SK-N-SH (cell line): ENCODE measurements at regions not wholly inside any gene's neighbourhood (a gene's known extent, or its start where the extent isn't known, plus 50 kb on each side); places are given as distances from the start of the nearest gene placed in this dataset.

Experiments
- CTCF ChIA-PET: fragments of 300-600, 350-600 bp; formaldehyde crosslinking; extraction: SDS; loops from one replicate; lab custom pipeline; 2021; lab: Yijun Ruan, JAX
- POLR2A ChIA-PET: fragments of 350-600 bp; sonication (Branson Sonifier 250); formaldehyde crosslinking; extraction: SDS; loops from one replicate; lab custom pipeline; 2020; ENCODE audit warnings: antibody characterized with exemption, inconsistent platforms; lab: Yijun Ruan, JAX
- DNase-seq: peaks from one replicate; pipeline ENCODE4 v3.0.0; 2012
- H2AFZ ChIP-seq: fragments of 200-600 bp; sonication (generic); 2 replicates; pipeline ENCODE4 v1.8.1; 2016; ENCODE audit warnings: antibody characterized with exemption, mild to moderate bottlenecking, low read depth
- H3F3A ChIP-seq: fragments of 200-600 bp; sonication (generic); replicated peaks from 2 replicates; pipeline ENCODE3; 2016; ENCODE audit warnings: antibody characterized with exemption, mild to moderate bottlenecking; ENCODE audit not compliant: insufficient read depth
- H3K27ac ChIP-seq, 2 experiments: fragments of 200-500 bp in 1 of 2; fragments of 200-600 bp in 1 of 2; sonication (Bioruptor generic) in 1 of 2; sonication (generic), shearing (Covaris generic) in 1 of 2; 2 replicates each; pipeline versions ENCODE4 v1.5.1 to v1.6.1; 2014 to 2016; ENCODE audit warnings: low read depth in 2 of 2, inconsistent platforms in 1 of 2, low read length in 1 of 2, mild to moderate bottlenecking in 1 of 2, mixed read lengths in 1 of 2
- H3K27me3 ChIP-seq: fragments of 200-600 bp; sonication (generic), shearing (Covaris generic); 2 replicates; pipeline ENCODE4 v1.6.1; 2016; ENCODE audit warnings: mixed run types; ENCODE audit not compliant: insufficient read depth
- H3K36me3 ChIP-seq, 2 experiments: fragments of 200-500 bp in 1 of 2; fragments of 200-600 bp in 1 of 2; sonication (Bioruptor generic) in 1 of 2; sonication (generic) in 1 of 2; replicated peaks in 1 of 2; 2 replicates each; pipeline versions ENCODE3 to v1.5.1; 2014 to 2016; ENCODE audit warnings: low read length in 1 of 2, mild to moderate bottlenecking in 1 of 2; ENCODE audit not compliant: insufficient read depth in 2 of 2, control insufficient read depth in 1 of 2
- H3K4me1 ChIP-seq, 2 experiments: fragments of 200-500 bp in 1 of 2; fragments of 200-600 bp in 1 of 2; sonication (Bioruptor generic) in 1 of 2; sonication (generic), shearing (Covaris generic) in 1 of 2; 2 replicates each; pipeline versions ENCODE4 v1.5.1 to v1.6.1; 2014 to 2016; ENCODE audit warnings: low read depth in 1 of 2, low read length in 1 of 2, mixed run types in 1 of 2; ENCODE audit not compliant: insufficient read depth in 2 of 2, control insufficient read depth in 1 of 2
- H3K4me2 ChIP-seq: fragments of 200-600 bp; sonication (generic), shearing (Covaris generic); 2 replicates; pipeline ENCODE4 v1.6.1; 2017; ENCODE audit warnings: mixed run types
- H3K4me3 ChIP-seq, 2 experiments: fragments of 200-500 bp in 1 of 2; fragments of 200-600 bp in 1 of 2; sonication (Bioruptor generic) in 1 of 2; sonication (generic), shearing (Covaris generic) in 1 of 2; 2 replicates each; pipeline versions ENCODE4 v1.5.1 to v1.8.1; 2014 to 2016; ENCODE audit warnings: low read depth in 2 of 2, inconsistent platforms in 1 of 2, low read length in 1 of 2, mild to moderate bottlenecking in 1 of 2, mixed read lengths in 1 of 2, moderate library complexity in 1 of 2
- H3K79me2 ChIP-seq: fragments of 200-600 bp; sonication (generic); 2 replicates; pipeline ENCODE4 v1.8.1; 2017; ENCODE audit warnings: mild to moderate bottlenecking; ENCODE audit not compliant: insufficient read depth
- H3K9ac ChIP-seq: fragments of 200-600 bp; sonication (generic); 2 replicates; pipeline ENCODE4 v1.6.1; 2017; ENCODE audit warnings: mixed run types
- H3K9me2 ChIP-seq: fragments of 200-600 bp; sonication (generic); 2 replicates; pipeline ENCODE4 v1.6.1; 2017; ENCODE audit warnings: mixed run types
- H3K9me3 ChIP-seq: fragments of 200-600 bp; sonication (generic); 2 replicates; pipeline ENCODE4 v1.6.1; 2017; ENCODE audit warnings: mixed run types, mild to moderate bottlenecking, moderate library complexity
- H4K20me1 ChIP-seq: fragments of 200-600 bp; sonication (generic); 2 replicates; pipeline ENCODE4 v1.6.1; 2017; ENCODE audit warnings: mild to moderate bottlenecking, mixed run types; ENCODE audit not compliant: insufficient read depth
- FOSL2 ChIP-seq: IDR thresholded peaks from 2 replicates; pipeline ENCODE4 v1.4.0; 2012; ENCODE audit warnings: low read depth, mild to moderate bottlenecking, moderate library complexity, borderline replicate concordance
- FOXJ3 ChIP-seq: sonication (generic); formaldehyde crosslinking; IDR thresholded peaks from 2 replicates; pipeline ENCODE4 v1.5.1; 2020; ENCODE audit warnings: mild to moderate bottlenecking, missing genetic modification reagents
- FOXM1 ChIP-seq: IDR thresholded peaks from 2 replicates; pipeline ENCODE4 v1.4.0; 2012; ENCODE audit warnings: low read depth, mild to moderate bottlenecking
- GABPA ChIP-seq: IDR thresholded peaks from 2 replicates; pipeline ENCODE4 v1.4.0; 2012; ENCODE audit warnings: low read depth, mild to moderate bottlenecking
- GATA2 ChIP-seq: sonication (generic); formaldehyde crosslinking; IDR thresholded peaks from 2 replicates; pipeline ENCODE4 v1.5.0; 2020; ENCODE audit warnings: mild to moderate bottlenecking, missing genetic modification reagents
- MEF2A ChIP-seq: IDR thresholded peaks from 2 replicates; pipeline ENCODE4 v1.4.0; 2012; ENCODE audit warnings: low read depth, borderline replicate concordance
- MXI1 ChIP-seq: IDR thresholded peaks from 2 replicates; pipeline ENCODE4 v1.6.1; 2012; ENCODE audit warnings: mild to moderate bottlenecking, low read depth, low read length, improper control_type of control experiment
- NFIC ChIP-seq: IDR thresholded peaks from 2 replicates; pipeline ENCODE4 v1.4.0; 2012; ENCODE audit warnings: borderline replicate concordance
- POLR2AphosphoS5 ChIP-seq: IDR thresholded peaks from 2 replicates; pipeline ENCODE4 v1.6.1; 2012; ENCODE audit warnings: low read depth, low read length
- RXRA ChIP-seq: IDR thresholded peaks from 2 replicates; pipeline ENCODE4 v1.4.0; 2012; ENCODE audit warnings: low read depth, mild to moderate bottlenecking, borderline replicate concordance
- SIN3A ChIP-seq: IDR thresholded peaks from 2 replicates; pipeline ENCODE4 v1.6.1; 2012; ENCODE audit warnings: low read depth, mild to moderate bottlenecking, low read length, moderate library complexity, borderline replicate concordance
- SMC3 ChIP-seq: IDR thresholded peaks from 2 replicates; pipeline ENCODE4 v1.6.1; 2012; ENCODE audit warnings: low read depth, low read length, improper control_type of control experiment
- USF2 ChIP-seq: fragments of 150-350 bp; IDR thresholded peaks from 2 replicates; pipeline ENCODE4 v1.6.1; 2017; ENCODE audit warnings: antibody characterized with exemption, low read length, low read depth, borderline replicate concordance
- ZBTB33 ChIP-seq: IDR thresholded peaks from 2 replicates; pipeline ENCODE4 v1.4.0; 2012; ENCODE audit warnings: low read depth, borderline replicate concordance
- WGBS: methylation state at CpG from one replicate; pipeline ENCODE4 v1.1.6; 2017; ENCODE audit warnings: low lambda C conversion rate; 5-methylcytosine and 5-hydroxymethylcytosine counted together
- TF ChIP-seq, protein P1 (sequence below): IDR thresholded peaks from 2 replicates; pipeline ENCODE4 v1.4.0; 2012; ENCODE audit warnings: low read depth, borderline replicate concordance
- TF ChIP-seq, protein P2 (sequence below): IDR thresholded peaks from 2 replicates; pipeline ENCODE4 v1.6.1; 2012; ENCODE audit warnings: mild to moderate bottlenecking, low read depth, low read length, moderate library complexity

- ChIA-PET POLR2A (no interaction called here), CTCF (interaction anchor here (1.0 to 2.0 kb wide), 3 partner anchors 17 to 45 kb away, joined by 3 to 8 read pairs (median 6); no protein-coding TSS in a partner anchor)
- H3K4me2 ChIP-seq: no peak overlapping the region
- no peaks in the 10 kb centered on the region for H3K9me3 ChIP-seq
- peak overlapping the region in 1 of 2 experiments; percentile 68; a peak in 2 of 4 replicates for H3K27ac ChIP-seq
- TF ChIP-seq USF2 (no peak), FOSL2 (no peak), MEF2A (no peak), FOXJ3 (CRISPR knock-in tag) (no peak), POLR2AphosphoS5 (no peak), NFIC (no peak), RXRA (no peak), SIN3A (no peak), ZBTB33 (no peak), GABPA (no peak), SMC3 (no peak), FOXM1 (no peak), MXI1 (no peak), GATA2 (CRISPR knock-in tag) (no peak)
- TF ChIP-seq, protein P1, sequence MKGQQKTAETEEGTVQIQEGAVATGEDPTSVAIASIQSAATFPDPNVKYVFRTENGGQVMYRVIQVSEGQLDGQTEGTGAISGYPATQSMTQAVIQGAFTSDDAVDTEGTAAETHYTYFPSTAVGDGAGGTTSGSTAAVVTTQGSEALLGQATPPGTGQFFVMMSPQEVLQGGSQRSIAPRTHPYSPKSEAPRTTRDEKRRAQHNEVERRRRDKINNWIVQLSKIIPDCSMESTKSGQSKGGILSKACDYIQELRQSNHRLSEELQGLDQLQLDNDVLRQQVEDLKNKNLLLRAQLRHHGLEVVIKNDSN: no peak
- TF ChIP-seq, protein P2, sequence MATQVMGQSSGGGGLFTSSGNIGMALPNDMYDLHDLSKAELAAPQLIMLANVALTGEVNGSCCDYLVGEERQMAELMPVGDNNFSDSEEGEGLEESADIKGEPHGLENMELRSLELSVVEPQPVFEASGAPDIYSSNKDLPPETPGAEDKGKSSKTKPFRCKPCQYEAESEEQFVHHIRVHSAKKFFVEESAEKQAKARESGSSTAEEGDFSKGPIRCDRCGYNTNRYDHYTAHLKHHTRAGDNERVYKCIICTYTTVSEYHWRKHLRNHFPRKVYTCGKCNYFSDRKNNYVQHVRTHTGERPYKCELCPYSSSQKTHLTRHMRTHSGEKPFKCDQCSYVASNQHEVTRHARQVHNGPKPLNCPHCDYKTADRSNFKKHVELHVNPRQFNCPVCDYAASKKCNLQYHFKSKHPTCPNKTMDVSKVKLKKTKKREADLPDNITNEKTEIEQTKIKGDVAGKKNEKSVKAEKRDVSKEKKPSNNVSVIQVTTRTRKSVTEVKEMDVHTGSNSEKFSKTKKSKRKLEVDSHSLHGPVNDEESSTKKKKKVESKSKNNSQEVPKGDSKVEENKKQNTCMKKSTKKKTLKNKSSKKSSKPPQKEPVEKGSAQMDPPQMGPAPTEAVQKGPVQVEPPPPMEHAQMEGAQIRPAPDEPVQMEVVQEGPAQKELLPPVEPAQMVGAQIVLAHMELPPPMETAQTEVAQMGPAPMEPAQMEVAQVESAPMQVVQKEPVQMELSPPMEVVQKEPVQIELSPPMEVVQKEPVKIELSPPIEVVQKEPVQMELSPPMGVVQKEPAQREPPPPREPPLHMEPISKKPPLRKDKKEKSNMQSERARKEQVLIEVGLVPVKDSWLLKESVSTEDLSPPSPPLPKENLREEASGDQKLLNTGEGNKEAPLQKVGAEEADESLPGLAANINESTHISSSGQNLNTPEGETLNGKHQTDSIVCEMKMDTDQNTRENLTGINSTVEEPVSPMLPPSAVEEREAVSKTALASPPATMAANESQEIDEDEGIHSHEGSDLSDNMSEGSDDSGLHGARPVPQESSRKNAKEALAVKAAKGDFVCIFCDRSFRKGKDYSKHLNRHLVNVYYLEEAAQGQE: no peak
- H3K4me3 ChIP-seq: no peak overlapping the region
- DNase-seq: no peak
- H3K9ac ChIP-seq: no peak overlapping the region
- no peaks in the 10 kb centered on the region for H3K79me2 ChIP-seq
- H2AFZ ChIP-seq: peak overlapping the region; percentile 7; the same call in 1 of the 2 replicates
- no peaks in the 10 kb centered on the region for H3K36me3 ChIP-seq
- no peaks in the 10 kb centered on the region for H3K9me2 ChIP-seq
- H4K20me1 ChIP-seq: no peaks in the 10 kb centered on the region
- H3K4me1 ChIP-seq: peaks cover 8 to 17% of the 10 kb centered on the region in 2 experiments; a peak in 3 of 4 replicates
- H3F3A ChIP-seq: no peaks in the 10 kb centered on the region
- WGBS: 41% methylated on average over 3 of the region's 3 CpGs
- H3K27me3 ChIP-seq: no peaks in the 10 kb centered on the region
Measured at GRCh38 chr12:59068436-59068835, 148.1 kb upstream of the LRIG3 start.
